ENCODE measurements at regions not wholly inside any gene's neighbourhood (a gene's known extent, or its start where the extent isn't known, plus 50 kb on each side); places are given as distances from the start of the nearest gene placed in this dataset.
"Not testable (repeated sequence)": the region's sequence is repeated elsewhere in the genome, so short reads cannot be mapped to it uniquely, and the experiment has no call there.

- Mint-ChIP-seq H3K4me3 (no peak overlapping the region), H3K27ac (no peak overlapping the region), H3K9me3 (ENCODE audit: low read depth) (peaks cover 11% of the 10 kb centered on the region), H3K4me1 (no peaks in the 10 kb centered on the region), H3K27me3 (no peaks in the 10 kb centered on the region), H3K36me3 (ENCODE audit: low read depth) (no peaks in the 10 kb centered on the region)
- intact Hi-C loops (cut with DNase I, micrococcal nuclease): no loop called here
- ChIA-PET CTCF (no interaction called here), POLR2A (no interaction called here)
- ATAC-seq (no peak), DNase-seq (no peak)
Measured at GRCh38 chr2:76027761-76028160, 317.0 kb upstream of the GCFC2 start.

GRCh38 chr2:76019128-76019527 is 308.4 kb upstream of the GCFC2 start:
- DNase-seq (no peak), ATAC-seq (no peak)
- no peaks in the 10 kb centered on the region for H3K4me1 Mint-ChIP-seq
- no peak overlapping the region for H3K27ac Mint-ChIP-seq
- ChIA-PET POLR2A (no interaction called here), CTCF (no interaction called here)
- intact Hi-C loops (cut with DNase I, micrococcal nuclease): no loop called here
- peaks cover 1% of the 10 kb centered on the region for H3K36me3 Mint-ChIP-seq (ENCODE audit: low read depth)
- no peaks in the 10 kb centered on the region for H3K27me3 Mint-ChIP-seq
- H3K9me3 Mint-ChIP-seq (ENCODE audit: low read depth): peaks cover 1% of the 10 kb centered on the region
- H3K4me3 Mint-ChIP-seq: no peak overlapping the region

DNA sequence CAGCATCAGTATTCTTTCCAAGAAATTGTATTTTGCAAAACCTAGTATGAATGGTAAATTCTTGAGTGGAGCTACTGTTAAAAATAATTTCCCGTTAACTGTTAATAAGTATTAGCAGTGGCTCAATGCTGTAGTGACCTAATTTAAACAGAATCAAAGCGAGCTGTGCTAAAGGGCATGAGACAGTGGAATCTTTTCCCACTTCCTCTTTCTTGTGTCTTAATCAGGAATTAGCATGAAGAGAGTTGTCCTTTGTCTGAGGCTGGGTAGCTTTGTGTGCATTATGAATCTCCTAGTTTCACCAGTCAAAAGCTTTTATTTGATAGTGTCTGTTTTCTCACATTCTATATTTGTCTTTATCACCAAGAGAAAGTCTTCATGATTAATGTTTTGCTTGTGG is 298.8 kb upstream of the GCFC2 start:
- Mint-ChIP-seq H3K27ac (no peak overlapping the region), H3K4me3 (no peak overlapping the region), H3K9me3 (ENCODE audit: low read depth) (peaks cover 2% of the 10 kb centered on the region), H3K4me1 (no peaks in the 10 kb centered on the region), H3K36me3 (ENCODE audit: low read depth) (no peaks in the 10 kb centered on the region), H3K27me3 (no peaks in the 10 kb centered on the region)
- CTCF ChIA-PET: no interaction called here
- intact Hi-C loops (cut with DNase I, micrococcal nuclease): no loop called here
- ATAC-seq (no peak), DNase-seq (no peak)
- POLR2A ChIA-PET: no interaction called here

GRCh38 chr2:76008001-76008702 is 297.4 kb upstream of the GCFC2 start:
- intact Hi-C loops (cut with DNase I, micrococcal nuclease): no loop called here
- no peaks in the 10 kb centered on the region for H3K27me3 Mint-ChIP-seq

GRCh38 chr2:76000425-76000824 is 289.7 kb upstream of the GCFC2 start:
- CTCF ChIA-PET: no interaction called here
- peaks cover 4% of the 10 kb centered on the region for H3K9me3 Mint-ChIP-seq (ENCODE audit: low read depth)
- intact Hi-C loops (cut with DNase I, micrococcal nuclease): no loop called here
- no peak overlapping the region for H3K4me3 Mint-ChIP-seq
- H3K27me3 Mint-ChIP-seq: no peaks in the 10 kb centered on the region
- H3K27ac Mint-ChIP-seq: no peak overlapping the region
- ATAC-seq: no peak
- DNase-seq: no peak
- POLR2A ChIA-PET: interaction anchor here (0.6 kb wide), 1 partner anchor 488 kb away, joined by 11 read pairs; no protein-coding TSS in a partner anchor
- H3K4me1 Mint-ChIP-seq: no peaks in the 10 kb centered on the region
- H3K36me3 Mint-ChIP-seq (ENCODE audit: low read depth): no peaks in the 10 kb centered on the region

More at GRCh38 chr2:76008001-76008702, 297.4 kb upstream of the GCFC2 start:
- H3K27ac Mint-ChIP-seq: no peak overlapping the region
- ChIA-PET POLR2A (no interaction called here), CTCF (no interaction called here)
- H3K4me1 Mint-ChIP-seq: no peaks in the 10 kb centered on the region
- no peaks in the 10 kb centered on the region for H3K36me3 Mint-ChIP-seq (ENCODE audit: low read depth)
- peaks cover 2% of the 10 kb centered on the region for H3K9me3 Mint-ChIP-seq (ENCODE audit: low read depth)
- ATAC-seq (no peak), DNase-seq (no peak)
- H3K4me3 Mint-ChIP-seq: no peak overlapping the region

DNA sequence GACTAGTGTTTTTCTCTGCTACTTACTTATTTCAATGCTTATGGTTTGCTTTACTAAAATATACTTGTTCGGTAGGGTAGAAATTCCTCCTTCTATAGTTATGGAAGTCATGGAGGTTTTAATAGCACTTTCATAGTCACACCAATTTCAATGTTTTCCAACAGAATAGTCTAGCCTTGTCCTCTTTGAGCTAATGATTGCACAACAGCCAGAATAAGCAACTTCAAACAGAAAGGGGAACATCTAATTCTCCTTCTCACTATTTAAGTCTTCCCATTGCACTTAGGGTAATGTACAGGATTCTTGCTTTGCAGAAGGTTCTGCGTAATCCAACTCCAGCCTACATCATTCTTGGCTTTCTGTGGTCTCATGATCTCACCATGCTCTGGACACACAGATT is 287.7 kb upstream of the GCFC2 start:
- ATAC-seq (no peak), DNase-seq (no peak)
- Mint-ChIP-seq H3K4me3 (no peak overlapping the region), H3K9me3 (ENCODE audit: low read depth) (peaks cover 7% of the 10 kb centered on the region), H3K36me3 (ENCODE audit: low read depth) (no peaks in the 10 kb centered on the region), H3K27me3 (no peaks in the 10 kb centered on the region), H3K4me1 (no peaks in the 10 kb centered on the region), H3K27ac (no peak overlapping the region)
- intact Hi-C loops (cut with DNase I, micrococcal nuclease): no loop called here
- POLR2A ChIA-PET: no interaction called here
- CTCF ChIA-PET: no interaction called here

DNA sequence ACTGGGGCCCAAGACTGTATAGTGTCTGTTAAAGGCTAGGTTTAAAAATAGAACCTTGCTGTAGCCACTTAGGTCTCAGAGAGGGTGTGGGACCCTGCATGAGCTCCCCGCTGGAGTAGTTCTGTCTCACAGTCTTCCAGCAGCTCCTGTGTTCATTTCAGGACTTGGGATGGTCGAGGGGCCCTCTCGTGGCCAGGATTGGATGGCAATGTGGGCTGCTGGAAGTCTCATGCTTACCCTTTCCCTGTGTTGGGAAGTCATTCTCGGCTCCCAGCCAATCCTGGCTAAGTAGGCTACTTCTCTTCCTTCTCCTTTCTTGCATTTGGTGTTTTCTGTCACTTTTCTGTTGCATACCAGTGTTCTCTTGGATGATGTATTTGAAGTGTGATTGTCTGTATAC is 284.0 kb upstream of the GCFC2 start:
- Mint-ChIP-seq H3K4me3 (no peak overlapping the region), H3K9me3 (ENCODE audit: low read depth) (peaks cover 19% of the 10 kb centered on the region), H3K4me1 (no peaks in the 10 kb centered on the region), H3K27ac (no peak overlapping the region), H3K27me3 (no peaks in the 10 kb centered on the region), H3K36me3 (ENCODE audit: low read depth) (no peaks in the 10 kb centered on the region)
- CTCF ChIA-PET: interaction anchor here (0.9 kb wide), 1 partner anchor 12 kb away, joined by 3 read pairs; no protein-coding TSS in a partner anchor
- DNase-seq: no peak
- intact Hi-C loops (cut with DNase I, micrococcal nuclease): no loop called here
- POLR2A ChIA-PET: no interaction called here
- no peak for ATAC-seq

GRCh38 chr2:75988622-75989021 is 277.9 kb upstream of the GCFC2 start:
- CTCF ChIA-PET; DNase-seq; POLR2A ChIA-PET; H3K4me3 Mint-ChIP-seq; intact Hi-C loops (cut with DNase I, micrococcal nuclease); ATAC-seq; H3K27ac Mint-ChIP-seq; H3K27me3 Mint-ChIP-seq; H3K36me3 Mint-ChIP-seq (ENCODE audit: low read depth); H3K4me1 Mint-ChIP-seq: not testable (repeated sequence)
- peaks cover 21% of the 10 kb centered on the region for H3K9me3 Mint-ChIP-seq (ENCODE audit: low read depth)

DNA sequence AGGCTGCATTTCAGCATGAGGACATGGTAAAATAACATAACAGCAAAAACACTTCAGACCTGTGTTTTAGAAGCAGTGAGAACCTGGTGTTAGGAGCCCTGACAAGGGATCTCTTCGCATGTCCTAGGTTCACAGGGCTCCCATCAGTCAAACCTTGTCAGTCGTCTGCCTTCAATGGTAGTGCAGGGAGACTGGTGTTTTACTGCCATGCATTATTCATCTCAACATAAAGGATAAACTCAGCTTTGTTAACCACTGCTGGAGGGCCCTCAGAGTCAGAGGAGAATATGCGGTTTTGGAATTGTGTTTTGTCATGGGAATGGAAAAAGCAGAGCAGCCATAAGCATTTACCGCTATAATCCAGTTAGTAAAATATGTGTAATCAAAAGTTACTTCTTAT is 275.9 kb upstream of the GCFC2 start:
- DNase-seq (no peak), ATAC-seq (no peak)
- CTCF ChIA-PET: no interaction called here
- H3K27me3 Mint-ChIP-seq: no peaks in the 10 kb centered on the region
- H3K36me3 Mint-ChIP-seq (ENCODE audit: low read depth): no peaks in the 10 kb centered on the region
- H3K4me1 Mint-ChIP-seq: no peaks in the 10 kb centered on the region
- intact Hi-C loops (cut with DNase I, micrococcal nuclease): no loop called here
- peaks cover 12% of the 10 kb centered on the region for H3K9me3 Mint-ChIP-seq (ENCODE audit: low read depth)
- H3K27ac Mint-ChIP-seq: no peak overlapping the region
- H3K4me3 Mint-ChIP-seq: no peak overlapping the region
- POLR2A ChIA-PET: no interaction called here

- no peaks in the 10 kb centered on the region for H3K27me3 Mint-ChIP-seq
- POLR2A ChIA-PET: no interaction called here
- H3K27ac Mint-ChIP-seq: no peak overlapping the region
- H3K36me3 Mint-ChIP-seq (ENCODE audit: low read depth): no peaks in the 10 kb centered on the region
- DNase-seq: no peak
- H3K9me3 Mint-ChIP-seq (ENCODE audit: low read depth): peaks cover 8% of the 10 kb centered on the region
- intact Hi-C loops (cut with DNase I, micrococcal nuclease): no loop called here
- ATAC-seq: no peak
- no peaks in the 10 kb centered on the region for H3K4me1 Mint-ChIP-seq
- H3K4me3 Mint-ChIP-seq: no peak overlapping the region
- CTCF ChIA-PET: no interaction called here
Measured at GRCh38 chr2:75982719-75983118, 272.0 kb upstream of the GCFC2 start.

DNA sequence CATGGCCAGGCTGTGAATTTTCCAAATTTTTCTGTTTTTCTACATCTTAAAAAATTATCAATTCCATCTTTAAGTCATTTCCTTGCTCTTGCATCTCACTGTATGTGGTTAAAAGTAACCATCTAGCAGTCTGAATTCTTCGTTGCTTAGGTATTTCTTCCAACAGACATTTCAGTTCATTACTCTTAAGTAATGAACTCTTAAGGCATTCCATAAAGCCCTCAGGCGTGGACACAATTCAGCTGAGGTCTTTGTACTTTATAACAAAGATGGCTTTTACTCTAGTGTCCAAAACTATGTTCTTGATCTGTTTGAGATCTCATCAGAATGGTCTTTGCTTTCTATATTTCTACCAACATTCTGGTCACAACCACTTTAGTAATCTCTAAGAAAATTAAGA is 253.9 kb upstream of the GCFC2 start:
- H3K4me3 Mint-ChIP-seq: no peak overlapping the region
- no peaks in the 10 kb centered on the region for H3K36me3 Mint-ChIP-seq (ENCODE audit: low read depth)
- intact Hi-C loops (cut with DNase I, micrococcal nuclease): loop anchor here in 1 of 2 experiments (10.0 kb wide), 1 partner anchor 350 kb away; no protein-coding TSS in a partner anchor
- ChIA-PET POLR2A (no interaction called here), CTCF (no interaction called here)
- no peaks in the 10 kb centered on the region for H3K27me3 Mint-ChIP-seq
- no peaks in the 10 kb centered on the region for H3K9me3 Mint-ChIP-seq (ENCODE audit: low read depth)
- no peaks in the 10 kb centered on the region for H3K4me1 Mint-ChIP-seq
- ATAC-seq: no peak
- no peak for DNase-seq
- no peak overlapping the region for H3K27ac Mint-ChIP-seq

GRCh38 chr2:75960472-75961009 is 249.8 kb upstream of the GCFC2 start:
- Mint-ChIP-seq H3K36me3 (ENCODE audit: low read depth) (no peaks in the 10 kb centered on the region), H3K4me1 (no peaks in the 10 kb centered on the region), H3K9me3 (ENCODE audit: low read depth) (no peaks in the 10 kb centered on the region), H3K4me3 (no peak overlapping the region), H3K27ac (no peak overlapping the region), H3K27me3 (no peaks in the 10 kb centered on the region)
- DNase-seq (no peak), ATAC-seq (no peak)
- intact Hi-C loops (cut with DNase I, micrococcal nuclease): loop anchor here in 1 of 2 experiments (10.0 kb wide), 1 partner anchor 354 kb away; no protein-coding TSS in a partner anchor
- POLR2A ChIA-PET: no interaction called here
- CTCF ChIA-PET: no interaction called here

All from activated CD4-positive, alpha-beta T cell treated with anti-CD3 and anti-CD28 coated beads for 36 hours (primary cell).